ENCODE measurements at regions not wholly inside any gene's neighbourhood (a gene's known extent, or its start where the extent isn't known, plus 50 kb on each side); places are given as distances from the start of the nearest gene placed in this dataset.

GRCh38 chr5:1668141-1668721 is 131.4 kb downstream of the MRPL36 start:
- no peak for TF ChIP-seq CTCF (IDR thresholded peaks at IDR 0.05)
- no peak for TF ChIP-seq POLR2A (IDR thresholded peaks at IDR 0.05)
- TF ChIP-seq POLR2AphosphoS5 (IDR thresholded peaks at IDR 0.05) = no peak
